ENCODE measurements at regions not wholly inside any gene's neighbourhood (a gene's known extent, or its start where the extent isn't known, plus 50 kb on each side); places are given as distances from the start of the nearest gene placed in this dataset.

- Histone ChIP-seq H3K27me3 (replicated peaks; ENCODE audit: insufficient read depth) (no peaks in the 10 kb centered on the region), H3K9me3 (no peaks in the 10 kb centered on the region), H3K36me3 (no peaks in the 10 kb centered on the region), H3K4me3 (no peak overlapping the region), H3K27ac (no peak overlapping the region), H3K4me1 (replicated peaks) (no peaks in the 10 kb centered on the region)
- 52% methylated on average over 3 of the region's 3 CpGs for WGBS
- peak; percentile 82 for DNase-seq (ENCODE audit: low spot score)
- TF ChIP-seq CTCF (IDR thresholded peaks at IDR 0.05) (no peak), POLR2AphosphoS5 (IDR thresholded peaks at IDR 0.05) (peak; percentile 83), POLR2A (IDR thresholded peaks at IDR 0.05) (no peak)
- intact Hi-C loops (cut with DNase I) = no loop called here
Observed at GRCh38 chr19:31897292-31897691, 448.1 kb upstream of the ZNF507 start.

GRCh38 chr19:31900991-31901390 is 444.4 kb upstream of the ZNF507 start:
- TF ChIP-seq POLR2AphosphoS5 (IDR thresholded peaks at IDR 0.05) (no peak), CTCF (IDR thresholded peaks at IDR 0.05) (no peak), POLR2A (IDR thresholded peaks at IDR 0.05) (no peak)
- DNase-seq (ENCODE audit: low spot score) = no peak
- Histone ChIP-seq H3K9me3 (no peaks in the 10 kb centered on the region), H3K36me3 (no peaks in the 10 kb centered on the region), H3K4me3 (no peak overlapping the region), H3K27me3 (replicated peaks; ENCODE audit: insufficient read depth) (no peaks in the 10 kb centered on the region), H3K27ac (no peak overlapping the region), H3K4me1 (replicated peaks) (no peaks in the 10 kb centered on the region)
- whole genome bisulfite sequencing = 91% methylated on average over 2 of the region's 2 CpGs
- intact Hi-C loops (cut with DNase I) = no loop called here

GRCh38 chr19:31902821-31903220 is 442.6 kb upstream of the ZNF507 start:
- DNase-seq (ENCODE audit: low spot score) = no peak
- 79% methylated on average over 1 of the region's 1 CpG for WGBS
- Histone ChIP-seq H3K27me3 (replicated peaks; ENCODE audit: insufficient read depth) (no peaks in the 10 kb centered on the region), H3K4me1 (replicated peaks) (no peaks in the 10 kb centered on the region), H3K4me3 (no peak overlapping the region), H3K27ac (no peak overlapping the region), H3K36me3 (no peaks in the 10 kb centered on the region), H3K9me3 (no peaks in the 10 kb centered on the region)
- TF ChIP-seq CTCF (IDR thresholded peaks at IDR 0.05) = no peak
- no peak for TF ChIP-seq POLR2AphosphoS5 (IDR thresholded peaks at IDR 0.05)
- TF ChIP-seq POLR2A (IDR thresholded peaks at IDR 0.05) = no peak
- intact Hi-C loops (cut with DNase I) = no loop called here

GRCh38 chr19:31903979-31904378 is 441.4 kb upstream of the ZNF507 start:
- no peak overlapping the region for H3K4me3 ChIP-seq
- H3K27ac ChIP-seq = no peak overlapping the region
- H3K36me3 ChIP-seq = no peaks in the 10 kb centered on the region
- no peak for DNase-seq (ENCODE audit: low spot score)
- H3K9me3 ChIP-seq = no peaks in the 10 kb centered on the region
- TF ChIP-seq POLR2AphosphoS5 (IDR thresholded peaks at IDR 0.05) = no peak
- no peak for TF ChIP-seq CTCF (IDR thresholded peaks at IDR 0.05)
- TF ChIP-seq POLR2A (IDR thresholded peaks at IDR 0.05) = no peak
- no peaks in the 10 kb centered on the region for H3K4me1 ChIP-seq (replicated peaks)
- 65% methylated on average over 2 of the region's 2 CpGs for WGBS
- intact Hi-C loops (cut with DNase I) = no loop called here
- H3K27me3 ChIP-seq (replicated peaks; ENCODE audit: insufficient read depth) = no peaks in the 10 kb centered on the region

- TF ChIP-seq POLR2A (IDR thresholded peaks at IDR 0.05) (no peak), POLR2AphosphoS5 (IDR thresholded peaks at IDR 0.05) (peak; percentile 55)
- no peaks in the 10 kb centered on the region for H3K4me1 ChIP-seq (replicated peaks)
- intact Hi-C loops (cut with DNase I) = no loop called here
- no peaks in the 10 kb centered on the region for H3K9me3 ChIP-seq
- no peak overlapping the region for H3K4me3 ChIP-seq
- H3K27me3 ChIP-seq (replicated peaks; ENCODE audit: insufficient read depth) = no peaks in the 10 kb centered on the region
- 19% methylated on average over 9 of the region's 9 CpGs for WGBS
- no peaks in the 10 kb centered on the region for H3K36me3 ChIP-seq
- DNase-seq (ENCODE audit: low spot score) = peak; percentile 21
- H3K27ac ChIP-seq = peak overlapping the region in 1 of 2 donors; percentile 17
Observed at GRCh38 chr19:31906111-31906871, 439.1 kb upstream of the ZNF507 start.
